ENCODE measurements at regions not wholly inside any gene's neighbourhood (a gene's known extent, or its start where the extent isn't known, plus 50 kb on each side); places are given as distances from the start of the nearest gene placed in this dataset.

GRCh38 chrX:39759526-39760224 is 338.1 kb downstream of the BCOR start:
- TF ChIP-seq EP300 (IDR thresholded peaks at IDR 0.05) (peak in 1 of 2 donors; percentile 15), POLR2A (IDR thresholded peaks at IDR 0.05) (no peak)
- TF ChIP-seq, protein P1, sequence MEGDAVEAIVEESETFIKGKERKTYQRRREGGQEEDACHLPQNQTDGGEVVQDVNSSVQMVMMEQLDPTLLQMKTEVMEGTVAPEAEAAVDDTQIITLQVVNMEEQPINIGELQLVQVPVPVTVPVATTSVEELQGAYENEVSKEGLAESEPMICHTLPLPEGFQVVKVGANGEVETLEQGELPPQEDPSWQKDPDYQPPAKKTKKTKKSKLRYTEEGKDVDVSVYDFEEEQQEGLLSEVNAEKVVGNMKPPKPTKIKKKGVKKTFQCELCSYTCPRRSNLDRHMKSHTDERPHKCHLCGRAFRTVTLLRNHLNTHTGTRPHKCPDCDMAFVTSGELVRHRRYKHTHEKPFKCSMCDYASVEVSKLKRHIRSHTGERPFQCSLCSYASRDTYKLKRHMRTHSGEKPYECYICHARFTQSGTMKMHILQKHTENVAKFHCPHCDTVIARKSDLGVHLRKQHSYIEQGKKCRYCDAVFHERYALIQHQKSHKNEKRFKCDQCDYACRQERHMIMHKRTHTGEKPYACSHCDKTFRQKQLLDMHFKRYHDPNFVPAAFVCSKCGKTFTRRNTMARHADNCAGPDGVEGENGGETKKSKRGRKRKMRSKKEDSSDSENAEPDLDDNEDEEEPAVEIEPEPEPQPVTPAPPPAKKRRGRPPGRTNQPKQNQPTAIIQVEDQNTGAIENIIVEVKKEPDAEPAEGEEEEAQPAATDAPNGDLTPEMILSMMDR (IDR thresholded peaks at IDR 0.05): no peak
